ENCODE measurements at regions not wholly inside any gene's neighbourhood (a gene's known extent, or its start where the extent isn't known, plus 50 kb on each side); places are given as distances from the start of the nearest gene placed in this dataset.

GRCh38 chr7:52026140-52026539 lies 709.5 kb upstream of the COBL start:
- DNase-seq: no peak
- TF ChIP-seq, protein P1, sequence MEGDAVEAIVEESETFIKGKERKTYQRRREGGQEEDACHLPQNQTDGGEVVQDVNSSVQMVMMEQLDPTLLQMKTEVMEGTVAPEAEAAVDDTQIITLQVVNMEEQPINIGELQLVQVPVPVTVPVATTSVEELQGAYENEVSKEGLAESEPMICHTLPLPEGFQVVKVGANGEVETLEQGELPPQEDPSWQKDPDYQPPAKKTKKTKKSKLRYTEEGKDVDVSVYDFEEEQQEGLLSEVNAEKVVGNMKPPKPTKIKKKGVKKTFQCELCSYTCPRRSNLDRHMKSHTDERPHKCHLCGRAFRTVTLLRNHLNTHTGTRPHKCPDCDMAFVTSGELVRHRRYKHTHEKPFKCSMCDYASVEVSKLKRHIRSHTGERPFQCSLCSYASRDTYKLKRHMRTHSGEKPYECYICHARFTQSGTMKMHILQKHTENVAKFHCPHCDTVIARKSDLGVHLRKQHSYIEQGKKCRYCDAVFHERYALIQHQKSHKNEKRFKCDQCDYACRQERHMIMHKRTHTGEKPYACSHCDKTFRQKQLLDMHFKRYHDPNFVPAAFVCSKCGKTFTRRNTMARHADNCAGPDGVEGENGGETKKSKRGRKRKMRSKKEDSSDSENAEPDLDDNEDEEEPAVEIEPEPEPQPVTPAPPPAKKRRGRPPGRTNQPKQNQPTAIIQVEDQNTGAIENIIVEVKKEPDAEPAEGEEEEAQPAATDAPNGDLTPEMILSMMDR (IDR thresholded peaks at IDR 0.05): no peak
- TF ChIP-seq POLR2AphosphoS5 (IDR thresholded peaks at IDR 0.05): no peak
- no peak for TF ChIP-seq EP300 (IDR thresholded peaks at IDR 0.05)
- no peak for TF ChIP-seq POLR2A (IDR thresholded peaks at IDR 0.05)
- H3K4me1 ChIP-seq: no peaks in the 10 kb centered on the region
- intact Hi-C loops (cut with DNase I; ENCODE audit: low total_unique reads): no loop called here
- no peak overlapping the region for H3K4me3 ChIP-seq
- H3K36me3 ChIP-seq: no peaks in the 10 kb centered on the region
- H3K27ac ChIP-seq: no peak overlapping the region
- H3K27me3 ChIP-seq: no peaks in the 10 kb centered on the region
- H3K9me3 ChIP-seq: no peaks in the 10 kb centered on the region
- whole genome bisulfite sequencing, 5 donors: 68 to 78% (median 70%) methylated on average over 11 of the region's 11 CpGs

- intact Hi-C loops (cut with DNase I; ENCODE audit: low total_unique reads): no loop called here
- 20 to 43% (median 39%) methylated on average over 3 of the region's 3 CpGs for WGBS, 5 donors
Measured at GRCh38 chr7:52021343-52021742, 704.7 kb upstream of the COBL start.

DNA sequence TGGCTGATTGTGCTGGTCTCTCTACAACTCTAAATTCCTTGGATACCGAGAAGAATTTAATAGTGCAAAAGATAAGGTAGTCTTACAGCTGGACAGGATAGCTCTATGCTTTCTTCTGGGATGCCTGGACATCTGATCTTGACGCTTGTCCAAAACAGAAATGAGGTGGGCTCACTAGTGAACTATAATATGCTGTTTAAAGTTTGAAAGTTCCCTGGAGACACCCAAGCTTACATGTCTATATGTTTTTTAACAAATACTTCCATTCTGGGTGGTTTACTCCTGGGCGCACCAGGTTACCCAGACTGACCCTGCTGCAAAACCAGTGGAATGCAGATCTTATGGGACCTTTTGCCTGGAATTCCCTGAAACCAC lies 702.1 kb upstream of the COBL start:
- DNase-seq: no peak
- intact Hi-C loops (cut with DNase I; ENCODE audit: low total_unique reads): no loop called here
- 80 to 86% (median 85%) methylated on average over 3 of the region's 3 CpGs for WGBS, 5 donors
- Histone ChIP-seq H3K9me3 (no peaks in the 10 kb centered on the region), H3K36me3 (no peaks in the 10 kb centered on the region), H3K27ac (no peak overlapping the region), H3K4me1 (no peaks in the 10 kb centered on the region), H3K27me3 (no peaks in the 10 kb centered on the region), H3K4me3 (no peak overlapping the region)
- TF ChIP-seq EP300 (IDR thresholded peaks at IDR 0.05) (no peak), POLR2AphosphoS5 (IDR thresholded peaks at IDR 0.05) (no peak)

More at GRCh38 chr7:52021343-52021742, 704.7 kb upstream of the COBL start:
- no peaks in the 10 kb centered on the region for H3K36me3 ChIP-seq
- H3K27ac ChIP-seq: no peak overlapping the region
- no peaks in the 10 kb centered on the region for H3K4me1 ChIP-seq
- H3K4me3 ChIP-seq: no peak overlapping the region
- no peaks in the 10 kb centered on the region for H3K27me3 ChIP-seq
- no peak for DNase-seq
- H3K9me3 ChIP-seq: no peaks in the 10 kb centered on the region
- TF ChIP-seq POLR2A (IDR thresholded peaks at IDR 0.05) (no peak), EP300 (IDR thresholded peaks at IDR 0.05) (no peak), POLR2AphosphoS5 (IDR thresholded peaks at IDR 0.05) (no peak)
- TF ChIP-seq, protein P1 (IDR thresholded peaks at IDR 0.05): no peak

GRCh38 chr7:52017802-52018679 lies 701.4 kb upstream of the COBL start:
- no peak for TF ChIP-seq POLR2A (IDR thresholded peaks at IDR 0.05)
- TF ChIP-seq EP300 (IDR thresholded peaks at IDR 0.05): no peak
- TF ChIP-seq, protein P1 (IDR thresholded peaks at IDR 0.05): peak in 4 of 7 experiments; percentile 30 to 59 (median 46)
- TF ChIP-seq POLR2AphosphoS5 (IDR thresholded peaks at IDR 0.05): no peak
- intact Hi-C loops (cut with DNase I; ENCODE audit: low total_unique reads): no loop called here
- no peaks in the 10 kb centered on the region for H3K9me3 ChIP-seq
- peak; percentile 49 to 62 for DNase-seq
- no peak overlapping the region for H3K27ac ChIP-seq
- WGBS, 5 donors: 30 to 45% (median 41%) methylated on average over 8 of the region's 8 CpGs
- H3K27me3 ChIP-seq: no peaks in the 10 kb centered on the region
- peak overlapping the region in 3 of 4 donors; percentile 11 to 36 (median 17) for H3K4me3 ChIP-seq
- H3K36me3 ChIP-seq: no peaks in the 10 kb centered on the region
- no peaks in the 10 kb centered on the region for H3K4me1 ChIP-seq

DNA sequence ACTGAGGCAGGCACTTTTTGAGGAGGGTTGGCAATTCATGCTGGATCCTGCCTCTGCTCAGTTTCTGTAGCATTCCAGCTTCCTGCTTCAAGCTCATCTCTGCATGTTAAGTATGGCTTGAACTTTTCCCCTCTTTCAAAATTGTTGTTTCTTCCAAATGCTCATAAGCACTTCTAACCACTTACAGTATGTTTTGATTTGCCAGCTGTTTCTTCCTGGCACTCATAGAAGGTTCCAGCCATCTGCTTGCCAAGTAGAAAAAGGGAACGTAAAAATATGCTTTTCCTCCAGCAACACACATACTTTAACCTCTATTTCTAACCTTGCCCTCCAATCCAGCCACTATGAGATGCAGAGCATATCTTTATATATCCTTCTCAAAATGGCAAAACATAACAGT lies 692.6 kb upstream of the COBL start:
- Histone ChIP-seq H3K4me1 (no peaks in the 10 kb centered on the region), H3K27me3 (no peaks in the 10 kb centered on the region), H3K9me3 (no peaks in the 10 kb centered on the region), H3K36me3 (no peaks in the 10 kb centered on the region), H3K4me3 (no peak overlapping the region), H3K27ac (no peak overlapping the region)
- TF ChIP-seq EP300 (IDR thresholded peaks at IDR 0.05): no peak
- TF ChIP-seq POLR2AphosphoS5 (IDR thresholded peaks at IDR 0.05): no peak
- TF ChIP-seq POLR2A (IDR thresholded peaks at IDR 0.05): no peak
- TF ChIP-seq, protein P1 (IDR thresholded peaks at IDR 0.05): no peak
- intact Hi-C loops (cut with DNase I; ENCODE audit: low total_unique reads): no loop called here
- 21 to 59% (median 46%) methylated on average over 1 of the region's 1 CpG for WGBS, 5 donors
- peak in 1 of 2 donors; percentile 59 for DNase-seq
